Activated CD4-positive, alpha-beta T cell treated with anti-CD3 and anti-CD28 coated beads for 36 hours (primary cell): ENCODE measurements at regions not wholly inside any gene's neighbourhood (a gene's known extent, or its start where the extent isn't known, plus 50 kb on each side); places are given as distances from the start of the nearest gene placed in this dataset.
"Not testable (repeated sequence)": the region's sequence is repeated elsewhere in the genome, so short reads cannot be mapped to it uniquely, and the experiment has no call there.

Source experiments
- ATAC-seq: fragments of 200-7000 bp; cut with Tn5 transposase; one replicate; pipeline ENCODE4 v1.10.0; 2021; ENCODE audit warnings: mild to moderate bottlenecking, moderate library complexity
- CTCF ChIA-PET: fragments of 350-600 bp; sonication (Branson Sonifier 250); formaldehyde crosslinking; loops from one replicate; lab custom pipeline; 2021; ENCODE audit warnings: antibody characterized with exemption; lab: Charles Lee
- POLR2A ChIA-PET: fragments of 350-600 bp; sonication (Branson Sonifier 250); formaldehyde crosslinking; loops from one replicate; lab custom pipeline; 2021; ENCODE audit warnings: antibody characterized with exemption, inconsistent platforms; lab: Charles Lee
- DNase-seq: peaks from one replicate; pipeline ENCODE4 v3.0.0-alpha.2; 2020
- H3K27ac Mint-ChIP-seq: one replicate; pipeline ENCODE4 v1.8.0; 2021; ENCODE audit warnings: mixed read lengths
- H3K27me3 Mint-ChIP-seq: one replicate; pipeline ENCODE4 v1.8.0; 2021; ENCODE audit warnings: mixed read lengths
- H3K36me3 Mint-ChIP-seq: one replicate; pipeline ENCODE4 v1.8.0; 2021; ENCODE audit warnings: low read depth, mixed read lengths
- H3K4me1 Mint-ChIP-seq: one replicate; pipeline ENCODE4 v1.8.0; 2021; ENCODE audit warnings: mixed read lengths
- H3K4me3 Mint-ChIP-seq: one replicate; pipeline ENCODE4 v1.8.0; 2021; ENCODE audit warnings: mild to moderate bottlenecking, moderate library complexity, mixed read lengths
- H3K9me3 Mint-ChIP-seq: one replicate; pipeline ENCODE4 v1.8.0; 2021; ENCODE audit warnings: low read depth, mixed read lengths
- intact Hi-C, 2 experiments: fragments of 100-400 bp; cut with DNase I in 1 of 2; cut with micrococcal nuclease in 1 of 2; formaldehyde crosslinking; loops; one replicate each; pipeline versions ENCODE4 v1.14.2 to v1.15.1; 2022 to 2024; cut with DNase I, micrococcal nuclease

GRCh38 chr6:57950430-57950829 is 633.0 kb downstream of the PRIM2 start:
- H3K36me3 Mint-ChIP-seq: peaks cover 18% of the 10 kb centered on the region
- CTCF ChIA-PET, POLR2A ChIA-PET: not testable (repeated sequence)

GRCh38 chr6:57966757-57967156 is 649.3 kb downstream of the PRIM2 start:
- H3K27me3 Mint-ChIP-seq, POLR2A ChIA-PET, intact Hi-C loops, CTCF ChIA-PET, H3K36me3 Mint-ChIP-seq, H3K4me1 Mint-ChIP-seq, H3K27ac Mint-ChIP-seq, H3K4me3 Mint-ChIP-seq, DNase-seq, ATAC-seq, H3K9me3 Mint-ChIP-seq: not testable (repeated sequence)

More at GRCh38 chr6:57950430-57950829, 633.0 kb downstream of the PRIM2 start:
- H3K4me1 Mint-ChIP-seq, DNase-seq, H3K4me3 Mint-ChIP-seq, H3K9me3 Mint-ChIP-seq, intact Hi-C loops, H3K27me3 Mint-ChIP-seq, ATAC-seq, H3K27ac Mint-ChIP-seq: not testable (repeated sequence)

- ATAC-seq, H3K9me3 Mint-ChIP-seq, H3K27ac Mint-ChIP-seq, intact Hi-C loops, H3K27me3 Mint-ChIP-seq, DNase-seq, H3K4me1 Mint-ChIP-seq, POLR2A ChIA-PET, H3K36me3 Mint-ChIP-seq, CTCF ChIA-PET, H3K4me3 Mint-ChIP-seq: not testable (repeated sequence)
These were observed 654.5 kb downstream of the PRIM2 start for GRCh38 chr6:57971956-57972355.

- intact Hi-C loops: no loop called here
- no peak for ATAC-seq
- no peak overlapping the region for H3K27ac Mint-ChIP-seq
- H3K4me3 Mint-ChIP-seq: no peak overlapping the region
- no peaks in the 10 kb centered on the region for H3K4me1 Mint-ChIP-seq
- CTCF ChIA-PET: no interaction called here
- DNase-seq: no peak
- H3K36me3 Mint-ChIP-seq: no peaks in the 10 kb centered on the region
- POLR2A ChIA-PET: no interaction called here
- peaks cover 9% of the 10 kb centered on the region for H3K27me3 Mint-ChIP-seq
- no peaks in the 10 kb centered on the region for H3K9me3 Mint-ChIP-seq
These were observed 657.2 kb downstream of the PRIM2 start for GRCh38 chr6:57974653-57975052.

- H3K36me3 Mint-ChIP-seq, H3K9me3 Mint-ChIP-seq, H3K27ac Mint-ChIP-seq, CTCF ChIA-PET, H3K4me3 Mint-ChIP-seq, POLR2A ChIA-PET, H3K4me1 Mint-ChIP-seq, intact Hi-C loops, ATAC-seq, DNase-seq: not testable (repeated sequence)
- H3K27me3 Mint-ChIP-seq: peaks cover 13% of the 10 kb centered on the region
These were observed 657.7 kb downstream of the PRIM2 start for GRCh38 chr6:57975127-57975526.

- ATAC-seq, CTCF ChIA-PET: not testable (repeated sequence)
- H3K27me3 Mint-ChIP-seq: peaks cover 13% of the 10 kb centered on the region
These were observed 658.9 kb downstream of the PRIM2 start for GRCh38 chr6:57976371-57976770.

GRCh38 chr6:57983603-57984002 is 666.2 kb downstream of the PRIM2 start:
- DNase-seq, ATAC-seq, intact Hi-C loops, H3K4me1 Mint-ChIP-seq, H3K36me3 Mint-ChIP-seq, POLR2A ChIA-PET, H3K9me3 Mint-ChIP-seq, H3K27ac Mint-ChIP-seq, CTCF ChIA-PET, H3K4me3 Mint-ChIP-seq: not testable (repeated sequence)
- H3K27me3 Mint-ChIP-seq: peaks cover 10% of the 10 kb centered on the region

More at GRCh38 chr6:57976371-57976770, 658.9 kb downstream of the PRIM2 start:
- H3K4me1 Mint-ChIP-seq, POLR2A ChIA-PET, H3K4me3 Mint-ChIP-seq, H3K9me3 Mint-ChIP-seq, DNase-seq, H3K36me3 Mint-ChIP-seq, H3K27ac Mint-ChIP-seq, intact Hi-C loops: not testable (repeated sequence)

GRCh38 chr6:57984575-57984974 is 667.1 kb downstream of the PRIM2 start:
- H3K4me1 Mint-ChIP-seq, H3K27ac Mint-ChIP-seq, intact Hi-C loops, H3K4me3 Mint-ChIP-seq, H3K9me3 Mint-ChIP-seq, DNase-seq, H3K36me3 Mint-ChIP-seq, POLR2A ChIA-PET, ATAC-seq, CTCF ChIA-PET: not testable (repeated sequence)
- H3K27me3 Mint-ChIP-seq: peaks cover 10% of the 10 kb centered on the region

- H3K9me3 Mint-ChIP-seq, H3K27me3 Mint-ChIP-seq, H3K36me3 Mint-ChIP-seq, intact Hi-C loops, H3K4me1 Mint-ChIP-seq, CTCF ChIA-PET, ATAC-seq, H3K27ac Mint-ChIP-seq, H3K4me3 Mint-ChIP-seq, POLR2A ChIA-PET, DNase-seq: not testable (repeated sequence)
These were observed 668.3 kb downstream of the PRIM2 start for GRCh38 chr6:57985734-57986133.

GRCh38 chr6:57986584-57986983 is 669.2 kb downstream of the PRIM2 start:
- H3K36me3 Mint-ChIP-seq, H3K27ac Mint-ChIP-seq, DNase-seq, CTCF ChIA-PET, intact Hi-C loops, ATAC-seq, H3K4me1 Mint-ChIP-seq, H3K9me3 Mint-ChIP-seq, H3K4me3 Mint-ChIP-seq, H3K27me3 Mint-ChIP-seq, POLR2A ChIA-PET: not testable (repeated sequence)

- H3K27me3 Mint-ChIP-seq, H3K4me1 Mint-ChIP-seq, intact Hi-C loops, H3K4me3 Mint-ChIP-seq, CTCF ChIA-PET, H3K36me3 Mint-ChIP-seq, H3K27ac Mint-ChIP-seq, ATAC-seq, DNase-seq, POLR2A ChIA-PET, H3K9me3 Mint-ChIP-seq: not testable (repeated sequence)
These were observed 672.2 kb downstream of the PRIM2 start for GRCh38 chr6:57989520-57990080.

GRCh38 chr6:57998858-57999619 is 681.6 kb downstream of the PRIM2 start:
- H3K36me3 Mint-ChIP-seq, H3K27me3 Mint-ChIP-seq, H3K4me3 Mint-ChIP-seq, ATAC-seq, DNase-seq, POLR2A ChIA-PET, H3K27ac Mint-ChIP-seq, H3K4me1 Mint-ChIP-seq, intact Hi-C loops, CTCF ChIA-PET, H3K9me3 Mint-ChIP-seq: not testable (repeated sequence)
